GM21381 (cell line): ENCODE measurements at regions not wholly inside any gene's neighbourhood (a gene's known extent, or its start where the extent isn't known, plus 50 kb on each side); places are given as distances from the start of the nearest gene placed in this dataset.
"Not testable (repeated sequence)": the region's sequence is repeated elsewhere in the genome, so short reads cannot be mapped to it uniquely, and the experiment has no call there.

Experiments
- ATAC-seq: cut with Tn5 transposase; IDR thresholded peaks from one replicate; pipeline ENCODE4 v1.9.1; 2021; ENCODE audit warnings: mild to moderate bottlenecking, moderate library complexity; ENCODE audit not compliant: unreplicated experiment

DNA sequence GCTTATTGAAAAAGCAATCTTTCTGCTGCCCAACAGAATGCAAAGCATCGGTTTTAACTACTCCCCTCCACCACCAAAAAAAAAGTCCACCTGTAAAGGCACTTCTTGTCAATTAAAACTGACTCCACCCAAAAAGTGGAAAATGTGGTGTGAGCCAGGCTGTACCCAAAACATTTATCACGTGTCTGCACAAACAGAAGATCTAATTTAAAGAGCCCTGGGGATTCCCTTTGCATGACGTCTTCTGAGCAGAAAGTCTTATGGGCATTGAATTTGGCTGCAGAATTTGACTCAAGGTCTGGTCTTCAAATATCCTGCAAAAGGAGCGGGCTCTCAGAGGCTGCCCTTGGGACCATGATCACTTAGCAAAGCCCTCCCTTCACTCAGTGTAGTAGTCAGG lies 358.3 kb upstream of the KLHL29 start:
- no peak for ATAC-seq

DNA sequence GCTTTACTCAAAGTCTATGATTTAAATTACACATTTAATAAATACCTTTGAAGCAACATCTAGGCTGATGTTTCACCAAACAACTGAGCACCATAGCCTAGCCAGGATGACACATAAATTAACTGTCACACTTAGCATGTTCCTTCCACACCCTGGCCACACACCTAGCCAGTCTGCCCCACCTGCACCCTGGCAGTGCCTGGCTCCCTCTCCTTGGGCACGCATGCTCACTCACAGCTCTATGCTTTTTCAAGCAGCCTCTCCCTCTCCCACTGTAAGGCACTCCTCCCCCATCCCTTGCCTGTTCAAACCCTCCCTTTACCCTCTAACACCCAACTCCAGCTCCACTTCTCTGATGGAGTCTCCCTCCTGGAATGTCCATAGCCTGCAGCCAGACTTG lies 357.6 kb upstream of the KLHL29 start:
- ATAC-seq, result no peak

DNA sequence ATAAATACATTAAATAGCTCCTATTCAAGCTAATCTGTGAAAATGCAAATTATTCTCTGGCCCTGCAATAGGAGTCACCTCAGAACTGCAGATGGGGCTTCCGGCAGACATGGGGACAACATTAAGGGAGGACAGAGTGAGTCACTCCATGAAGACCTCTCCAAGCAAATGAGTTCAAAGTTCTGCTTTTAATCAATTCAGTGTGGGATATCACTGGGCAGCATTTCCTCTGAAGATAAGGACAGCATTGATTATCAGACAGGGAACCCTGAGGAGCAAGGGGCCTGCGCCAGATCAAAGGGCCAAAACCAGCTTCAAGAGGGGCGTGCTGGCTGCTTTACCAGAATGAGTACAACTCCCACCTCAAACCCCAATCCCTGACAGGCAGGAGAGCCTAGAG lies 356.9 kb upstream of the KLHL29 start:
- ATAC-seq, result no peak

DNA sequence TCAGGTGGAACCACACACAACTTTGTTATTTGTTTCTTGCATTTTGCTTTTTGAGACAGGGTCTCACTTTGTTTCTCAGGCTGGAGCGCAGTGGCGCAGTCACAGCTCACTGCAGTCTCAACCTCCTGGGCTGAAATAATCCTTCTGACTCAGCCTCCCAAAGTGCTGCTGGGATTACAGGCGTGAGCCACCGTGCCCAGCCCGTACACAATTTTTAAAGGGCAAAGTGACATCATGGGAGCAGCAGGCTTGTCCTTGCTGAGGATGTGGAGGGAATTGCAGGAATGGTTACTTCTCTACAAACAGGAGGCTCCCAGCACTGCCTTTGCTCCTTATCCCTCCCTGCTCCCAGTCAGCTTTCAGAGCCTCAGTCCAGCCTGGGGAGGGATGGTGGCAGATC lies 355.9 kb upstream of the KLHL29 start:
- no peak for ATAC-seq

DNA sequence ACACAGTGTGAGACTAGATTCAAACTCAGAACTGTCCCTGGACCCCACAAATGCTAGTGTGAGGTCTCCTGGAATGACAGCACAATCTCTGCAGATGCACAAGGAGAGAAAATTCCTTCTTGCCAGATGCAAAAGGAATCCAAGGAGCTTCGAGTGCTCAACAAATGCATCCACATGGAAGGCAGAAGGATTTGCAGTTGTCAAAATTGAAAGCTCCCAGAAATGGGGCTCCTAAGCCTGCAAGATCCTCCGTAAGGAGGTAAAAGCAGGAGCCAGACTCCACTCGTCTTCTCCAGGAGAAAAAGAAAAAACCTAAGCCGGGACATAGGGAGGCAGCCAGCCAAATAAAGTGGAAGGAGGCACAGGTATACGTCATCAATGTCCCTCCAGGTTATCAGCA lies 355.0 kb upstream of the KLHL29 start:
- no peak for ATAC-seq

DNA sequence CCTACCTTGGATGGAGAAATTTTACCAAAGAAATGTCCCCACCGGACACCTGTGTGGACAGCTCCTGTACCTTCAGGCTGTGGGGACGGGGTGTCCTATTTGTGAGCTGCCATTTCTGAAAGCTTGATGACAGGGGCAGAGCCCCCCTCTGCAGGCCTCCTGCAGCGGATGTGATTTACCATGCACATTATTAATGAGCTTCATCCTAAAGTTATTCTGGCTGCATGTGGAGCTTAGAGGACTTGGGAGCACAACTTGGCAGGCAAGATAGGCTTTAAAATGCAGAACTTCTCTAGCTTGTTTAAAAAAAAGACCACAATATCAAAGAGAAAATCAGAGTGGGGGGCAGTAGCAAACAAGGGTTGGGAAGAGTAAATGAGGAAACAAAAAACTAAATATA lies 350.0 kb upstream of the KLHL29 start:
- ATAC-seq, result no peak

DNA sequence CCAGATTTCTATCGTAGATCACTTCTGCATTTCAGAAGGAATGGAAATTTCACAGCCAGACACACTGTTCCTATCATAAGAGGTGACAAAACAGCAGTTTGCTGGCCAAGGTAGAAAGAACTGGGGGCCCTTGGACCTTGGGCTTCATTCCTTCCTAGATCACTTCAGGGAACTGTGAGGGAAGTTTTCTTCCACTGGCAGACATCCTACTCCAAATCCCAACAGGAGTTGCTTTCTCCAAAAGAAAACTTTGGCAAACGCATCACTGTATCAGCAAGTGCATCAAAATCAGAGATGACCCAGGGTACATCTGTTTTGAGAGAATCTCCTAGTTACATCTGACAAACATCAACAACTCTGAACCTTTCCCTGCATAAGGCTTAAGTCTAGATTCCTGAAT lies 348.4 kb upstream of the KLHL29 start:
- no peak for ATAC-seq

DNA sequence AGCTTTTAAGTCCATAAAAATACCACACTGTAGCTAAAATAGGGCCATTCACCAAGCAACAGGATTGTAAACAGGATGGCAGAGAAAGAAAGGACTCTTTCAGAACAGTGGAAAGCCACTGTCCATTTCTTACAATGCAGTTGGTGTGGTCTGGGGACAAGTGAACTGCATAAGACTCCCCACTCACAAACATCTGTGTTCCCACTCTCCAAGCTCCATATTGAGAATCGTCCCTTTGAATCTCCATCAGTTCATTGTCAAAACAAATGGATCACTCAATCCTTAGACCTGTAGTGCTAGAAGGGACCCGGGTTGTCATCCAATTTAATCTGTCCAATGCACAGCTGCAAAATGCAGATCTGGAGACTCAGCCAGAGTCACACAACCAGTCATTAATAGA lies 347.4 kb upstream of the KLHL29 start:
- ATAC-seq, result no peak

DNA sequence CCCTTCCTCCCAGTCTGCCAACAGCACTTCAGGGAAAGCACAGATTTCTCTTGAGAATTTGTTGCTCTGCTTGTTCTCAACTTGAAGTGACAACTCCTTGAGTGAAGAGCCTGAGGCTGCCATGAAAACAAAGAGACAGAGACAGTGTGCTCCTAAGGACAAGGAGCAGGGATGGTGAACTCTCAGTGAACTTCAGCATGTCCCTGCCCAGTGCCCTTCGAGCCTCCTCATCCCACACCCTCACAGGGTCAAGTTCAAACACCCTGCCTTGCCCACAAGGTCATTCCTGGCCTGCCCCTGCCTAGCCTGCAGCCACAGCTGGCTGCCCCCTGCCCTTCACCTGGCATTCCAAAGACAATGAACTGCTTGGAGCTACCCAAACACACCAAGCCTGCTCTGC lies 343.5 kb upstream of the KLHL29 start:
- no peak for ATAC-seq

DNA sequence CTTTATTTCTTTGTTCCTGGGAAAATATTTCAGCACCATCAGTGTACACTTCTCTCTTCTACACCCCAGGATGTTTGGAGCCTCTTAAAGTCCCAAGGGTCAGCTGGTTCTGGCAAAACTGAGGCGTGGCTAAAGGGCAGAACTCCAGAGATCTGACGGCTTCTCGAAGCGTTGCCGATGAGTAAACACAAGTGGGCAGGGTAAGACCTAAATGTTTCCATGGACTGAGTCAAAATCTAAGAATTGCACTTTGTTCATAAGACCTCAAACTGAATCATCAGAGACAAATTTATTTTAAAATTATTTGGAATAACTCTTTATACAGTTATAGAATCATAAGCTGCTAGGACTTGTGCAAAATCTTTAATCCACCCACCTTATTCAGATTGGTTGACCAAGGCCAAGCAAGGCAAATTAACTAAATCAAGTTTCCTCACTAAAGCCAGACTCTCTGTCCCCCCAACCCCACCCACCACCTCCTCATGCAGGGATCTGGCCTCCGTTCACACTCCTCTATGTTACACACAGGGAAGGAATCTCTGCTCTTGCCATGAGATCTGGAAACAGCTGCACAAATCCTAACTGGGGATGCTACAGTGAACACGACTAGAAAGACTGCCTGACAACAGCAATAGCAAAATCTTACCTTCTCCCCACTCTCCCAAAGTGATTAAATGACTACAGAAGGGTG lies 342.6 kb upstream of the KLHL29 start:
- no peak for ATAC-seq

DNA sequence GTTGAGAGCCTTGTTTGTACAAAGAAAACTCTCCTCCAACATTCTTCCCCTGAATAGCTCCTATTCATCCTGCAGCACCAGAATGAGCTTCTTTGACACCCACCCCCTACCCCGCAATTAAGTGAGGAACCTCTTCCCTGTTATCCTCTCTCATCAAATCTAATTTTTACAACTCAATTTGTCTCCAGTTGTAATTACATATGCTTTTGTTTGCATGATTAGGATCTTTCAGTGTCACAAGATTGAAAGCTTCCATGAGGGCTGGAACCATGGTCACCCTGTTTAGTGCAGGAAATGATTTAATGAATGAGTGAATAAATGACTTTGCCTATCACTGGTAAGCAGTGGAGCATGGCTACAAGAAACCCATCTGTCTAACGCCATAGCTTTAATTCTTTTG lies 334.6 kb upstream of the KLHL29 start:
- no peak for ATAC-seq

DNA sequence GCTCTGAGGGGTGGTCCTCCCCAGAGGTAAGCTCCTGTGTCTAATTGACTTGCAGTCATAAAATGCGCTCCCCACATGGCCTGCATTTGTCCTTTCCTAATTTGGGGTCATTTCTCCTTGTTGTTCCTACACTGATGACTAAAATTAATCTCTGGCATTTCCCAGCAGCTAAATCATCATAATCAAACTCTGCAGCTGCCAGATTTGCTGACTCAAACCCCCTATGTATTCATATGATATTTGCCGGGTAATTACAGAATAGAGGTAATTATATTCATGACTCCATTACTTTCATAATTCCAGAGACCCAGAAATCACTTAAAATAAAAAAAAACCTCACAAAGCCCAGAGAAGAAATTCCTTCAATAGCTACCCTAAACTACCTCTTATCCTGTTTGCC lies 331.4 kb upstream of the KLHL29 start:
- no peak for ATAC-seq

DNA sequence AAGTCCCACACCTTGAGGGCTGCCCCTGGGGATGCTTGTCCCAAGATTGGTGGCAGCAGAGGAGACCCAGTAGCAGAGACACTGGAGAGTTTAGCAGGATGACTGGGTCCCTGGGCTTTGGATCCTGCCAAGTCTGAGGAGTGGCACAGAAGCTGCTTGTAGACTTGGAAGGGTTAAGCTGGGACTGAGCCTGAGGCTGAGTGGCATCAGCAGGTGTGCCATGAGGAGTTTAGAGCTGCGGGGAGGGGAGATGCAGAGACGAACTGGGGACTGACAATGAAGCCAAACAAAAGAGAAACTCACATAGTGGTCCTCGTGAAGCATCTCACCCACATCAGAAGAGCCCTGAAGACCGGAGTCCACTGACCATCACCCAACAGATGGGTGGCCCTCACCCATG lies 329.7 kb upstream of the KLHL29 start:
- ATAC-seq, result no peak

DNA sequence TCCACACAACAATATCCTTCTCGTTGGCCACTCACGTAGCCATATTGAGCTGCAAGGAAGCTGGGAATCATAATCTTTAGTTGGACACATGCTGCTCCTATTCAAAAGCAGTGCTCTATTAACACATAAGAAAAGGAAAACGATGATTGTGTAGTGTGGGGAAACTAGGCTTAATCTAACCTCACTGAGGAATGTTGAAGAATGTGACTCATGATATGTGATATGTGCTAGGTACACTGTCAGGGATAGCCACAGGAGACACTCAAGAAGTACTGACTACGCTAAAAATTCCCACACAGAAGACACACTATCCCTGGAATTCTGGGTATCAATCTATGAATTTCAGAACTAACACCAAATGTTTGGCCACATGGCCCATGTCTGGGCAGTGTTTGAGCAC lies 328.1 kb upstream of the KLHL29 start:
- ATAC-seq, result not testable (repeated sequence)

DNA sequence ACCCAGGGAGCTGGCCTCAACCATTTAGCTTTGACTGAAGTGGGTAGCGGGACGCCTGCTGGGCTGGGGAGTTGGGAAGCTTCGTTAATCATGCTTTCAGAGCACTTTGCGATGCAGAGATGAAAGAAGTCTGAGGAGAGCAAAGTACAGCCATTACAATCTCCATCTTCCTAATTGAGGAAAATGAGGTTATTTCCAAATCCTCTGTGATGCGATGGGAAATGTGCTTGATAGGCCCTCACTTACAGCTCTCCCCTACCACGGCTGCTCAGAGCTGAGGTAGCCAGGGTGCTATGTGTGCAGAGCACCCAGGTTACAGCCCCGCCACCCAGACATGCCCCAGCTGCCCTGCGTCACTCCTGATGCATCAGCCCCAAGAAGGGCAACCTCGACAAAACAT lies 326.5 kb upstream of the KLHL29 start:
- no peak for ATAC-seq

DNA sequence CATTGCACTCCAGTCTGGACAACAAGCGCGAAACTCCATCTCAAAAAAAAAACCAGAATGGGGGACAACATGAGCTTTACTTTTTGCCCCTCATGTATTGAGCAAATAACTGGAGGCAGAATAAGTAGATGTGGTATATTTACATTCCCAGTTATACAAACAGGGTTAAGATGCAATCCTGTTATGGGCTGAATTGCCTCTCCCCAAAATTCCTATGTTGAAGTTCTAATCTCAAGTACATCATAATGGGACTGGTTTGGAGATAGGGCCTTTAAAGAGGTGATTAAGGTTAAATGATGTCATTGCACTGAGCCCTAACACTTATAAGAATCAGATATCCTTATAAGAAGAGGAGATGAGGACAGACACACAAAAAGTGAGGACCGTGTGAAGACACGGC lies 319.8 kb upstream of the KLHL29 start:
- no peak for ATAC-seq

DNA sequence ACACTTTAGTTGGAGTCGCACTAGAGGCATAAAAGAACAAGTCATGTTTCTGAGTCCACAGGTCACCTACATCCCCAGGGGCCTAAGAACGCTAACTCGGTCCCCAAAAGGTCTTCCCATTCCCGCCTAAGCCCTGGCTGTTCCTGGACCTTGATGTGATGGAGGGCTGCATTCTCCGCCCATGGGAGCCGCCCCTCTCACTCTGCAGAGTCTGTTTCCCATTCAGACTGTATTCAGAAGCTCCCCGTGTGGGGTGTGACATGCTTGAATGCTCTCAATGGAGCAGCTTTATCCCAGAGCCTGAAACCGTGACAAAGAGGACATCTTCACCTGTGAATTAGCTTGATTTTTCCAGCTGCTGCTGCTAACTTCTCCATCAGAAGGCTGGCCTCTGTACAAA lies 319.0 kb upstream of the KLHL29 start:
- no peak for ATAC-seq

DNA sequence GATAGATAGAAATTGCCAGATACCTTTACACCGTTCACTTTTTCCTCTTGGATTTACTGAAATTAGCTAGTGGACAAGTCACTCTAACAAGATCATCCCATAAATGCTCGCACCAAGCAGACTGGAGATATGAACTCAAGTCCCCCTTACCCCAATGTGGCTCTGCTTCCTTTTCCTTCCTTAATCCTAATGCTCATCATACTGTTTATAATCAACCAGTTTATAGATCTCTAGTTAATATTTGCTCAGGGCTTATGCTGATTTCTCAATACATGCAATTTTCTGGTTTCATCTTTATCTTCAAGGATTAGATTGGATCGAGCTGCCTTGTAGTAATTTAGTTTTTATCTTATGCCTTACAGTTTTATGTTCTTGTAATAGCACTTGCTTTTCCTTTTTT lies 318.3 kb upstream of the KLHL29 start:
- no peak for ATAC-seq

DNA sequence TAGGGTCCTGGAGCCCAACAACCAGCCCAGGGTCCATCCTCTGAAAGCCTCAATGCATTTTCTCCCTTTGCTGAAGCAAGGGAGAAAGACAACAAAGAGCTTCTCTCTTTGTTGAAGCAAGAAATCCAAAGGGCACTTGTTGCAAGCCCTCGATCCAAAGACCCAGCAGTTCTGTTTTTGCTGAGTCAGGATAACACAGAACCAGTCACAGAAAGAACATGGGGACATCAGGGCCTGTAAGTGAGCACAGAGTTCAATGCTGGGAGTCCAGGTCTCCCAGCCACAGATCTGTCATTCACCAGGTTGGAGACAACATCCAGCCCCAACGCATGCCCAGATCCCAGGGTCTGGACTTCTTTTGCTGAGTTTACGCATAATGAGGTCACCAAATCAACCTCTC lies 315.8 kb upstream of the KLHL29 start:
- no peak for ATAC-seq

DNA sequence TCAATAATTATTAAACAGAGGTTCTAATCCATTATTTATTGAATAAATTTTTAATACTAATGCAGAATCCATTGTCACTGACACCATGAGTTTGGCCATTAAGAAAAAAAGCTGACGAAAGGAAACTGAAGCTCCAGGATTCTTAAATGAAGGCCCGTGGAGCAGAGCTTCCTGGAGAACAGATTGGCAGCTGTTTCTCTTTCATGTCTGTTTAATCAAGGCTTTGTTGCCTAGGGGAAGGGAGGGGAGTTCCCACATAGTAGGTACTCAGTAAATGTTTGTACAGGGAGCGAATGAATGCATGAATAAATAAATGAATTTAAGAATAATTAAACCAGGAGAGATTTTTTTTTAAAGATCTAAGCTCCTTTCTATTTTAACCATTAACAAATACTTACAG lies 315.1 kb upstream of the KLHL29 start:
- ATAC-seq, result no peak

DNA sequence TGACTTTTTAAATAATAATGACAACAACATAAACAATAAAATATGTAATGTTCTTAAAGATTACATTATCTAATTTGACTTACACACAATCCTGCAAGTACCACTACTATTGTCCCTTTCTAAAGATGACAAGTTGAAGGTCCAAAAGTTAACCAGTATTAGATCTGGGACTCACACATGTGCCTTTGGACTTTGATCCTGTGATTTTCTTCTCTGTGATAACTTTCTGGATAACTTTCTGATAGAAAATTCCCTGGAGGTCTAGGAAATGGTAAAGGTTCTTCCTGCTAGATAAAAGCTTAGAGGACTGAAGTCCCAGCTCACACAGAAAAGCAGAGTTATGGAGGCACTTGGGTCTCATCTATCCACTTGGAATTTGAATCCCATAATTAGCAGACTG lies 311.9 kb upstream of the KLHL29 start:
- ATAC-seq, result no peak

DNA sequence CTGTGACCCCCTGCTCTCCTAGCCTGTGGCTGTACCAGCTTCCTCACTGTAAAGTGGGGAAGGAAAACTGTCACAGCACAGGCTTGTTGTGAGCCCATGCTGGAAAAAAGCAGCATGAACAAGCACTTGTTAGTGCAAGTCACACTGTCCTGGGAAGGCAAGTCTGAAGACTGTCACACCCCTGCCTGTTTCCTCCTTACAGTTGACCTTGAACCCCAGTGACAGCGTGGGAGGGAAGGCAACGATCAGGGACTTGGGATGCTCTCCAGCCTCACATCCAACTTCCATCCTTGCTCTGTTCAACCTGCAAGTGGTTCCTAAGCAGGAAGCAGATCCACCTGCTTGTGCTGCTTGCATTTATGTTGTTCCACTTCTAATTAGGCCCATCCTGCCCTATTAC lies 311.3 kb upstream of the KLHL29 start:
- ATAC-seq, result no peak

DNA sequence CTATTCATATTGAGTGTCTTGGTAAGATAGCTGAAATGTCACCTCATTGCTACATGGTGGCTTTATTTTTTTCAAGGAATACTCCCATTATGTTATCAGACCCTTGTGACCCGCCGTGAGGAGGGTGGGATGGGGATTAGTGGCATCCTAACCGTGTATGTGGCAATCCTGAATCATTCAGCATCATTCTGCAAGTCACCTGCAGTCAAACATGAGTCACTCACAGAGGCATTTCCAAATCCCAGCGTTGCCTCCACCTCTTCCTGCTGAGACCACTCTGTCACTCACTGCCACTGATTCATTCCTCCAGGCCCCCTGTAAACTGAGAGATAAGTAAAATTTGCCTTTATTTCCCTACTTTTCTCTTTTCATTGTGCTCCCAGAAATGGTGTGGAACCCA lies 307.4 kb upstream of the KLHL29 start:
- no peak for ATAC-seq
